H7 (cell line): ENCODE measurements at regions not wholly inside any gene's neighbourhood (a gene's known extent, or its start where the extent isn't known, plus 50 kb on each side); places are given as distances from the start of the nearest gene placed in this dataset.

Experiments
- DNase-seq: peaks from one replicate; pipeline ENCODE4 v3.0.0; 2012
- H3K27me3 ChIP-seq: 2 replicates; pipeline ENCODE4 v1.6.0; 2011; ENCODE audit warnings: mild to moderate bottlenecking, low read length; ENCODE audit not compliant: control insufficient read depth, insufficient read depth
- H3K36me3 ChIP-seq: replicated peaks from 2 replicates; pipeline ENCODE4 v1.5.1; 2011; ENCODE audit warnings: low read length; ENCODE audit not compliant: control insufficient read depth, insufficient read depth
- H3K4me3 ChIP-seq: 2 replicates; pipeline ENCODE4 v1.5.1; 2011; ENCODE audit warnings: low read depth, mild to moderate bottlenecking, control low read depth, low read length, moderate library complexity; ENCODE audit not compliant: insufficient read depth

- no peak for DNase-seq
- Histone ChIP-seq H3K4me3 (no peak overlapping the region), H3K27me3 (no peaks in the 10 kb centered on the region; the same call in 1 of the 2 replicates), H3K36me3 (no peaks in the 10 kb centered on the region)
Observed at GRCh38 chr1:14362331-14362730, 236.2 kb upstream of the KAZN start.

GRCh38 chr1:14363036-14363590 is 235.4 kb upstream of the KAZN start:
- H3K36me3 ChIP-seq, result no peaks in the 10 kb centered on the region
- no peak overlapping the region for H3K4me3 ChIP-seq
- DNase-seq, result no peak
- no peaks in the 10 kb centered on the region; the same call in 1 of the 2 replicates for H3K27me3 ChIP-seq

- Histone ChIP-seq H3K4me3 (no peak overlapping the region), H3K27me3 (no peaks in the 10 kb centered on the region; the same call in 1 of the 2 replicates), H3K36me3 (no peaks in the 10 kb centered on the region)
- DNase-seq, result peak; percentile 48
Observed at GRCh38 chr1:14363707-14364413, 234.6 kb upstream of the KAZN start.

- H3K4me3 ChIP-seq, result no peak overlapping the region
- H3K36me3 ChIP-seq, result no peaks in the 10 kb centered on the region
- no peak for DNase-seq
- no peaks in the 10 kb centered on the region; the same call in 1 of the 2 replicates for H3K27me3 ChIP-seq
Observed at GRCh38 chr1:14365301-14365988, 233.0 kb upstream of the KAZN start.

GRCh38 chr1:14366091-14367018 is 232.1 kb upstream of the KAZN start:
- Histone ChIP-seq H3K36me3 (no peaks in the 10 kb centered on the region), H3K4me3 (no peak overlapping the region), H3K27me3 (no peaks in the 10 kb centered on the region; the same call in 1 of the 2 replicates)
- DNase-seq, result peak; percentile 77

GRCh38 chr1:14367451-14367850 is 231.0 kb upstream of the KAZN start:
- no peak for DNase-seq
- Histone ChIP-seq H3K36me3 (no peaks in the 10 kb centered on the region), H3K27me3 (no peaks in the 10 kb centered on the region; the same call in 1 of the 2 replicates), H3K4me3 (no peak overlapping the region)

- no peaks in the 10 kb centered on the region; the same call in 1 of the 2 replicates for H3K27me3 ChIP-seq
- no peaks in the 10 kb centered on the region for H3K36me3 ChIP-seq
- no peak for DNase-seq
- no peak overlapping the region for H3K4me3 ChIP-seq
Observed at GRCh38 chr1:14369526-14370213, 228.8 kb upstream of the KAZN start.

- H3K36me3 ChIP-seq, result no peaks in the 10 kb centered on the region
- no peaks in the 10 kb centered on the region; the same call in 1 of the 2 replicates for H3K27me3 ChIP-seq
- DNase-seq, result no peak
- H3K4me3 ChIP-seq, result no peak overlapping the region
Observed at GRCh38 chr1:14371771-14372497, 226.6 kb upstream of the KAZN start.

GRCh38 chr1:14372526-14372925 is 226.0 kb upstream of the KAZN start:
- Histone ChIP-seq H3K36me3 (no peaks in the 10 kb centered on the region), H3K27me3 (no peaks in the 10 kb centered on the region; the same call in 1 of the 2 replicates), H3K4me3 (no peak overlapping the region)
- DNase-seq, result no peak

GRCh38 chr1:14373081-14373758 is 225.3 kb upstream of the KAZN start:
- no peak for DNase-seq
- Histone ChIP-seq H3K4me3 (no peak overlapping the region), H3K36me3 (no peaks in the 10 kb centered on the region), H3K27me3 (no peaks in the 10 kb centered on the region; the same call in 1 of the 2 replicates)

GRCh38 chr1:14375226-14375625 is 223.3 kb upstream of the KAZN start:
- Histone ChIP-seq H3K4me3 (no peak overlapping the region), H3K36me3 (no peaks in the 10 kb centered on the region), H3K27me3 (no peaks in the 10 kb centered on the region; the same call in 1 of the 2 replicates)
- no peak for DNase-seq

- H3K36me3 ChIP-seq, result no peaks in the 10 kb centered on the region
- H3K4me3 ChIP-seq, result no peak overlapping the region
- DNase-seq, result no peak
- no peaks in the 10 kb centered on the region for H3K27me3 ChIP-seq
Observed at GRCh38 chr1:14377386-14377785, 221.1 kb upstream of the KAZN start.

- Histone ChIP-seq H3K36me3 (no peaks in the 10 kb centered on the region), H3K4me3 (no peak overlapping the region), H3K27me3 (no peaks in the 10 kb centered on the region)
- no peak for DNase-seq
Observed at GRCh38 chr1:14380408-14380807, 218.1 kb upstream of the KAZN start.
